ENCODE measurements at regions not wholly inside any gene's neighbourhood (a gene's known extent, or its start where the extent isn't known, plus 50 kb on each side); places are given as distances from the start of the nearest gene placed in this dataset.
"Not testable (repeated sequence)": the region's sequence is repeated elsewhere in the genome, so short reads cannot be mapped to it uniquely, and the experiment has no call there.

- DNase-seq, result no peak
Measured at GRCh38 chr6:74283532-74283931, 587.5 kb downstream of the CD109 start.

GRCh38 chr6:74282143-74282689 is 586.2 kb downstream of the CD109 start:
- no peak for DNase-seq

GRCh38 chr6:74280130-74280692 is 584.2 kb downstream of the CD109 start:
- no peak for DNase-seq

GRCh38 chr6:74277777-74278186 is 581.8 kb downstream of the CD109 start:
- peak; percentile 19 for DNase-seq

GRCh38 chr6:74273541-74273940 is 577.5 kb downstream of the CD109 start:
- DNase-seq, result no peak

- DNase-seq, result no peak
Measured at GRCh38 chr6:74269600-74269858, 573.5 kb downstream of the CD109 start.

- no peak for DNase-seq
Measured at GRCh38 chr6:74268815-74269599, 573.0 kb downstream of the CD109 start.

- no peak for DNase-seq
Measured at GRCh38 chr6:74259981-74260380, 564.0 kb downstream of the CD109 start.

GRCh38 chr6:74256781-74257180 is 560.8 kb downstream of the CD109 start:
- DNase-seq, result peak; percentile 43

GRCh38 chr6:74256381-74256780 is 560.4 kb downstream of the CD109 start:
- DNase-seq, result peak; percentile 8

GRCh38 chr6:74255007-74255406 is 559.0 kb downstream of the CD109 start:
- not testable (repeated sequence) for DNase-seq

GRCh38 chr6:74254147-74254546 is 558.1 kb downstream of the CD109 start:
- DNase-seq, result not testable (repeated sequence)

GRCh38 chr6:74253261-74253660 is 557.3 kb downstream of the CD109 start:
- no peak for DNase-seq

GRCh38 chr6:74250161-74250818 is 554.3 kb downstream of the CD109 start:
- no peak for DNase-seq

GRCh38 chr6:74249658-74250057 is 553.7 kb downstream of the CD109 start:
- DNase-seq, result no peak

- no peak for DNase-seq
Measured at GRCh38 chr6:74248966-74249365, 553.0 kb downstream of the CD109 start.

- peak; percentile 0 for DNase-seq
Measured at GRCh38 chr6:74222768-74223333, 526.8 kb downstream of the CD109 start.

GRCh38 chr6:74213995-74214394 is 518.0 kb downstream of the CD109 start:
- no peak for DNase-seq

- DNase-seq, result no peak
Measured at GRCh38 chr6:74208239-74208638, 512.2 kb downstream of the CD109 start.

- no peak for DNase-seq
Measured at GRCh38 chr6:74199215-74199915, 503.4 kb downstream of the CD109 start.

GRCh38 chr6:74197310-74197709 is 501.3 kb downstream of the CD109 start:
- DNase-seq, result no peak

GRCh38 chr6:74187811-74188210 is 491.8 kb downstream of the CD109 start:
- no peak for DNase-seq
